SU-DHL-6 (cell line): ENCODE measurements at regions not wholly inside any gene's neighbourhood (a gene's known extent, or its start where the extent isn't known, plus 50 kb on each side); places are given as distances from the start of the nearest gene placed in this dataset.
"Not testable (repeated sequence)": the region's sequence is repeated elsewhere in the genome, so short reads cannot be mapped to it uniquely, and the experiment has no call there.

ENCODE experiments used
- H2AFZ ChIP-seq: fragments of 200-600 bp; sonication (generic); 2 replicates; pipeline ENCODE4 v1.6.1; 2014; ENCODE audit warnings: low read depth, mild to moderate bottlenecking, moderate library complexity, mixed read lengths, antibody characterized with exemption, low read length; ENCODE audit not compliant: severe bottlenecking
- H3F3A ChIP-seq: fragments of 200-600 bp; shearing (Covaris generic); 2 replicates; pipeline ENCODE4 v1.6.0; 2016; ENCODE audit warnings: antibody characterized with exemption, mild to moderate bottlenecking; ENCODE audit not compliant: insufficient read depth
- H3K27ac ChIP-seq: fragments of 200-600 bp; sonication (generic); 2 replicates; pipeline ENCODE4 v1.5.1; 2016; ENCODE audit warnings: low read depth, mild to moderate bottlenecking, low read length, moderate library complexity, mixed read lengths
- H3K27me3 ChIP-seq: fragments of 200-600 bp; sonication (generic), shearing (Covaris generic); 2 replicates; pipeline ENCODE4 v1.6.0; 2014; ENCODE audit warnings: mild to moderate bottlenecking, low read length
- H3K36me3 ChIP-seq: fragments of 200-600 bp; sonication (generic); 2 replicates; pipeline ENCODE4 v1.6.1; 2014; ENCODE audit warnings: mild to moderate bottlenecking, low read length, mixed read lengths
- H3K4me2 ChIP-seq: fragments of 300-600, 200-600 bp; shearing (Covaris generic), sonication (generic); 2 replicates; pipeline ENCODE4 v1.6.0; 2014; ENCODE audit warnings: low read length, low read depth, mild to moderate bottlenecking; ENCODE audit not compliant: poor library complexity, severe bottlenecking
- H3K4me3 ChIP-seq: fragments of 200-600 bp; sonication (generic); 2 replicates; pipeline ENCODE4 v1.5.1; 2014; ENCODE audit warnings: antibody characterized with exemption, low read length, mild to moderate bottlenecking, mixed read lengths; ENCODE audit not compliant: insufficient read depth, poor library complexity, severe bottlenecking
- H3K79me2 ChIP-seq: fragments of 200-600 bp; sonication (generic); 2 replicates; pipeline ENCODE4 v1.6.1; 2014; ENCODE audit warnings: mild to moderate bottlenecking, low read length, moderate library complexity; ENCODE audit not compliant: insufficient read depth
- H3K9ac ChIP-seq: fragments of 200-600 bp; sonication (generic); 2 replicates; pipeline ENCODE4 v1.7.0; 2014; ENCODE audit warnings: mild to moderate bottlenecking, low read length
- H3K9me2 ChIP-seq: fragments of 200-600 bp; sonication (generic); replicated peaks from 2 replicates; pipeline ENCODE4 v1.6.1; 2014; ENCODE audit warnings: low read length; ENCODE audit not compliant: insufficient read depth
- H3K9me3 ChIP-seq: fragments of 200-600 bp; sonication (generic); 2 replicates; pipeline ENCODE4 v1.6.1; 2014; ENCODE audit warnings: low read length, mixed read lengths; ENCODE audit not compliant: insufficient read depth
- H4K20me1 ChIP-seq: fragments of 200-600 bp; sonication (generic); 2 replicates; pipeline ENCODE4 v1.6.1; 2014; ENCODE audit warnings: low read depth, mild to moderate bottlenecking, antibody characterized with exemption, low read length, moderate library complexity, mixed read lengths
- CTCF ChIP-seq: fragments of 200-600 bp; sonication (generic); IDR thresholded peaks from one replicate; pipeline ENCODE4 v1.5.1; 2017; ENCODE audit warnings: antibody characterized with exemption, mild to moderate bottlenecking, low read length, moderate library complexity; ENCODE audit not compliant: insufficient read depth, poor library complexity, severe bottlenecking
- EZH2phosphoT487 ChIP-seq: fragments of 200-600 bp; sonication (generic), shearing (Covaris generic); conservative IDR thresholded peaks from 2 replicates; pipeline ENCODE4 v1.6.1; 2018; ENCODE audit warnings: mild to moderate bottlenecking, antibody characterized with exemption, low read length, moderate library complexity, mixed read lengths

- Histone ChIP-seq H2AFZ (no peak overlapping the region), H3K9ac (no peak overlapping the region), H3K4me2 (no peak overlapping the region), H4K20me1 (no peaks in the 10 kb centered on the region), H3K27me3 (no peaks in the 10 kb centered on the region), H3K36me3 (no peaks in the 10 kb centered on the region), H3K27ac (no peak overlapping the region), H3F3A (no peaks in the 10 kb centered on the region), H3K9me2 (no peaks in the 10 kb centered on the region), H3K4me3 (no peak overlapping the region), H3K9me3 (no peaks in the 10 kb centered on the region), H3K79me2 (no peaks in the 10 kb centered on the region)
- no peak for TF ChIP-seq CTCF
- TF ChIP-seq EZH2phosphoT487: no peak
Measured at GRCh38 chr6:114638341-114638740, 295.5 kb upstream of the HS3ST5 start.

DNA sequence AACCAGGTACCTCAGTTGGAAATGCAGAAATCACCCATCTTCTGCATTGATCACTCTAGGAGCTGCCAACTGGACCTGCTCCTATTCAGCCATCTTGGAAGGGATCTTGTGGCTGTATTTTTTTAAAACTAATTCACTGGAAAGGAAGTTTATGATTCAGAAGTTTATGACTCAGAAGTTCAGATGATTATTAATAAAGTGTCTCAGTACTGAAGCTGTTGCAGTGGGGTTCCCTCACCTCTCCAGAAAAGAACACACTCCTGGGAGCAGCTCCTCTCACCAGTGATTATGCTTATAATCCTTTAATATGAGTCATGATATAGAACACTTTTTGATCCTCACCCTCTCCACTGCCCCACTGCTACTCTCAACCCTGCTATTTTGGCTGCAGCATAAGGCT lies 291.2 kb upstream of the HS3ST5 start:
- H3K4me2 ChIP-seq: no peak overlapping the region
- no peaks in the 10 kb centered on the region for H3F3A ChIP-seq
- no peak overlapping the region for H3K4me3 ChIP-seq
- TF ChIP-seq CTCF: no peak
- TF ChIP-seq EZH2phosphoT487: no peak
- H2AFZ ChIP-seq: no peak overlapping the region
- no peaks in the 10 kb centered on the region for H3K36me3 ChIP-seq
- H3K79me2 ChIP-seq: no peaks in the 10 kb centered on the region
- H3K27me3 ChIP-seq: no peaks in the 10 kb centered on the region
- no peak overlapping the region for H3K27ac ChIP-seq
- H3K9me2 ChIP-seq: no peaks in the 10 kb centered on the region
- H3K9ac ChIP-seq: no peak overlapping the region
- H4K20me1 ChIP-seq: no peaks in the 10 kb centered on the region
- H3K9me3 ChIP-seq: no peaks in the 10 kb centered on the region

- not testable (repeated sequence) for H3K9me3 ChIP-seq, H3K4me3 ChIP-seq, H3K4me2 ChIP-seq, H3K9ac ChIP-seq, H3K27me3 ChIP-seq, H3F3A ChIP-seq, H4K20me1 ChIP-seq, H3K9me2 ChIP-seq, H3K79me2 ChIP-seq, H3K36me3 ChIP-seq, H2AFZ ChIP-seq, H3K27ac ChIP-seq
Measured at GRCh38 chr6:114626226-114626625, 283.4 kb upstream of the HS3ST5 start.

DNA sequence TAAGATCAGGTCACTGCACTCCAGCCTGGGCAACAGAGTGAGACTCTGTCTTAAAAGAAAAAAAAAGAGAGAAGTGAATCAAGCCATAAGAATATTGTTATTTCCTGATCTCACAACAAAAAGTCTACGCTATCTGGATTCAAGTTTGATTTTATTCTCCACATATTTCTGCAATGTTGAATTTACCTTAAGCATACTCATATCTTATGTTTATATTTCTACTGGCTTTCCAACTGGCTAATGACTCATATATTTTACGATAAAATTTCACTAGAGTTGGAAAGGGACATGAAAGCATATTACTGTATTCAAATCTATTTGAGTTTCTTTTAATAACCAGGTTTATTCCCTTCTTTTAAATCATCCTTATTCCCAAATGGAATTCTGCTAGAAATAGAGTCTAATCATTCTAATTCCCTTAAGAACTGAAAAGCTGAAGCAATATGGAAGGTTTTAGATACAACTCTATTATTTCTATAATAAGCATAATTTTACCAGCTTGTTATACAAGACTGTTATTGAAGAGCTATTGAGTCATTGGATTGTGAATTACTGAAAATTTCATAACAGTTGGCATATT lies 276.9 kb upstream of the HS3ST5 start:
- TF ChIP-seq CTCF (no peak), EZH2phosphoT487 (no peak)

More for the DNA sequence above, 276.9 kb upstream of the HS3ST5 start:
- H3K27ac ChIP-seq: no peak overlapping the region
- no peak overlapping the region for H2AFZ ChIP-seq
- H3K27me3 ChIP-seq: no peaks in the 10 kb centered on the region
- no peaks in the 10 kb centered on the region for H3K36me3 ChIP-seq
- no peak overlapping the region for H3K4me3 ChIP-seq
- H3K9me2 ChIP-seq: no peaks in the 10 kb centered on the region
- no peaks in the 10 kb centered on the region for H4K20me1 ChIP-seq
- H3F3A ChIP-seq: no peaks in the 10 kb centered on the region
- no peak overlapping the region for H3K9ac ChIP-seq
- no peak overlapping the region for H3K4me2 ChIP-seq
- no peaks in the 10 kb centered on the region for H3K79me2 ChIP-seq
- H3K9me3 ChIP-seq: no peaks in the 10 kb centered on the region
